Esophagus muscularis mucosa (tissue), 4 donors: ENCODE measurements at regions not wholly inside any gene's neighbourhood (a gene's known extent, or its start where the extent isn't known, plus 50 kb on each side); places are given as distances from the start of the nearest gene placed in this dataset.

Source experiments
- EP300 ChIP-seq: sonication (generic); formaldehyde crosslinking; IDR thresholded peaks from one replicate; pipeline ENCODE4 v1.6.1; 2017; ENCODE audit warnings: antibody characterized with exemption
- POLR2A ChIP-seq: fragments of 450-650 bp; IDR thresholded peaks from one replicate; pipeline ENCODE4 v1.6.1; 2017; ENCODE audit warnings: antibody characterized with exemption, moderate library complexity, mild to moderate bottlenecking, low read depth
- POLR2AphosphoS5 ChIP-seq, 2 donors: sonication (generic); formaldehyde crosslinking; IDR thresholded peaks; one replicate each; pipeline ENCODE4 v1.6.1; 2017; ENCODE audit warnings: antibody characterized with exemption in 2 of 2
- TF ChIP-seq, protein P1 (sequence below), 3 experiments: fragments of 200-600 bp in 2 of 3; fragments of 450-650 bp in 1 of 3; sonication (generic) in 2 of 3; IDR thresholded peaks; one replicate each; pipeline ENCODE4 v1.5.1; 2017 to 2019; ENCODE audit warnings: antibody characterized with exemption in 3 of 3, mild to moderate bottlenecking in 2 of 3, moderate library complexity in 1 of 3

DNA sequence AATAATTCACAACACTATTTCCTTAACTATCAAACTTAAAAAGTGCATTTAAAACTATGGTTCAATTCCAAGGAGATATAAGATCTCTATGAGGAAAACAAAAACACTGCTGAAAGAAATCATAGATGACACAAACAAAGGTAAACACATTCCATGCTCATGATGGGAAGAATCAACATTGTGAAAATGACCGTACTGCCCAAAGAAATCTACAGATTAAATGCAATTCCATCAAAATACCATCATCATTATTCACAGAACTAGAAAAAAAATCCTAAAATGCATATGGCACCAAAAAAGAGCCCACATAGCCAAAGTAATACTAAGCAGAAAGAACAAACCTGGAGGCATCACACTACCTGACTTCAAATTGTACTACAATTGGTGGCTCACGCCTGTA is 159.9 kb upstream of the EEPD1 start:
- TF ChIP-seq, protein P1, sequence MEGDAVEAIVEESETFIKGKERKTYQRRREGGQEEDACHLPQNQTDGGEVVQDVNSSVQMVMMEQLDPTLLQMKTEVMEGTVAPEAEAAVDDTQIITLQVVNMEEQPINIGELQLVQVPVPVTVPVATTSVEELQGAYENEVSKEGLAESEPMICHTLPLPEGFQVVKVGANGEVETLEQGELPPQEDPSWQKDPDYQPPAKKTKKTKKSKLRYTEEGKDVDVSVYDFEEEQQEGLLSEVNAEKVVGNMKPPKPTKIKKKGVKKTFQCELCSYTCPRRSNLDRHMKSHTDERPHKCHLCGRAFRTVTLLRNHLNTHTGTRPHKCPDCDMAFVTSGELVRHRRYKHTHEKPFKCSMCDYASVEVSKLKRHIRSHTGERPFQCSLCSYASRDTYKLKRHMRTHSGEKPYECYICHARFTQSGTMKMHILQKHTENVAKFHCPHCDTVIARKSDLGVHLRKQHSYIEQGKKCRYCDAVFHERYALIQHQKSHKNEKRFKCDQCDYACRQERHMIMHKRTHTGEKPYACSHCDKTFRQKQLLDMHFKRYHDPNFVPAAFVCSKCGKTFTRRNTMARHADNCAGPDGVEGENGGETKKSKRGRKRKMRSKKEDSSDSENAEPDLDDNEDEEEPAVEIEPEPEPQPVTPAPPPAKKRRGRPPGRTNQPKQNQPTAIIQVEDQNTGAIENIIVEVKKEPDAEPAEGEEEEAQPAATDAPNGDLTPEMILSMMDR (IDR thresholded peaks at IDR 0.05) = no peak
- TF ChIP-seq POLR2AphosphoS5 (IDR thresholded peaks at IDR 0.05) (no peak), POLR2A (no peak), EP300 (no peak)
